GM19467 (cell line): ENCODE measurements at regions not wholly inside any gene's neighbourhood (a gene's known extent, or its start where the extent isn't known, plus 50 kb on each side); places are given as distances from the start of the nearest gene placed in this dataset.

Experiments
- ATAC-seq: cut with Tn5 transposase; IDR thresholded peaks from one replicate; pipeline ENCODE4 v1.9.1; 2021; ENCODE audit warnings: mild to moderate bottlenecking, moderate library complexity; ENCODE audit not compliant: unreplicated experiment

- no peak for ATAC-seq
These were observed 670.9 kb downstream of the BRD1 start for GRCh38 chr22:49156662-49157285.

- no peak for ATAC-seq
These were observed 671.7 kb downstream of the BRD1 start for GRCh38 chr22:49155770-49156580.

- ATAC-seq, result no peak
These were observed 672.5 kb downstream of the BRD1 start for GRCh38 chr22:49155039-49155769.

- no peak for ATAC-seq
These were observed 673.2 kb downstream of the BRD1 start for GRCh38 chr22:49154433-49154832.

- ATAC-seq, result no peak
These were observed 673.8 kb downstream of the BRD1 start for GRCh38 chr22:49153921-49154320.

- ATAC-seq, result no peak
These were observed 674.5 kb downstream of the BRD1 start for GRCh38 chr22:49152939-49153770.

GRCh38 chr22:49152127-49152938 lies 675.3 kb downstream of the BRD1 start:
- no peak for ATAC-seq

GRCh38 chr22:49151256-49152126 lies 676.2 kb downstream of the BRD1 start:
- ATAC-seq, result no peak

- no peak for ATAC-seq
These were observed 676.9 kb downstream of the BRD1 start for GRCh38 chr22:49150801-49151221.

GRCh38 chr22:49149721-49150608 lies 677.7 kb downstream of the BRD1 start:
- ATAC-seq, result no peak

GRCh38 chr22:49148895-49149418 lies 678.7 kb downstream of the BRD1 start:
- ATAC-seq, result no peak

- ATAC-seq, result no peak
These were observed 680.0 kb downstream of the BRD1 start for GRCh38 chr22:49147617-49148175.

GRCh38 chr22:49147171-49147570 lies 680.5 kb downstream of the BRD1 start:
- ATAC-seq, result no peak

- no peak for ATAC-seq
These were observed 681.2 kb downstream of the BRD1 start for GRCh38 chr22:49146511-49146910.

GRCh38 chr22:49143812-49144211 lies 683.9 kb downstream of the BRD1 start:
- no peak for ATAC-seq

- ATAC-seq, result no peak
These were observed 684.8 kb downstream of the BRD1 start for GRCh38 chr22:49142891-49143290.

GRCh38 chr22:49142296-49142695 lies 685.4 kb downstream of the BRD1 start:
- ATAC-seq, result no peak

- ATAC-seq, result no peak
These were observed 685.9 kb downstream of the BRD1 start for GRCh38 chr22:49141761-49142160.
